H1 (cell line): ENCODE measurements at regions not wholly inside any gene's neighbourhood (a gene's known extent, or its start where the extent isn't known, plus 50 kb on each side); places are given as distances from the start of the nearest gene placed in this dataset.

Experiments
- CTCF ChIA-PET: fragments of 300-600 bp; sonication (Branson Sonifier 250); formaldehyde crosslinking; loops from one replicate; lab custom pipeline; 2021; ENCODE audit not compliant: partially characterized antibody; lab: Charles Lee
- POLR2A ChIA-PET: fragments of 300-600 bp; sonication (Branson Sonifier 250); formaldehyde crosslinking; loops from one replicate; lab custom pipeline; 2021; ENCODE audit warnings: inconsistent platforms; ENCODE audit not compliant: partially characterized antibody; lab: Charles Lee
- DNase-seq, 2 experiments: peaks; one replicate each; pipeline versions ENCODE4 v3.0.0 to v3.0.0-alpha.2; 2010 to 2022; ENCODE audit warnings: low spot score in 2 of 2, low read depth in 1 of 2, mixed read lengths in 1 of 2
- FAIRE-seq: peaks from 2 replicates; lab custom pipeline; 2011; peaks lifted over from hg19 to GRCh38; lab: Jason Lieb, UNC
- H2AFZ ChIP-seq: 2 replicates; pipeline ENCODE4 v1.8.1; 2012; ENCODE audit warnings: low read length, inconsistent platforms
- H2AK5ac ChIP-seq: 2 replicates; pipeline ENCODE4 v1.6.1; 2013; ENCODE audit warnings: low read depth, low read length
- H2BK120ac ChIP-seq: replicated peaks from 2 replicates; pipeline ENCODE3; 2013; ENCODE audit warnings: low read depth, low read length, inconsistent platforms
- H2BK12ac ChIP-seq: 2 replicates; pipeline ENCODE4 v1.6.1; 2013; ENCODE audit warnings: low read depth, low read length
- H2BK15ac ChIP-seq: 2 replicates; pipeline ENCODE4 v1.6.1; 2013; ENCODE audit warnings: low read length
- H2BK20ac ChIP-seq: 2 replicates; pipeline ENCODE4 v1.6.1; 2013; ENCODE audit warnings: low read length
- H2BK5ac ChIP-seq: 2 replicates; pipeline ENCODE4 v1.6.1; 2013; ENCODE audit warnings: low read depth, low read length
- H3K14ac ChIP-seq: 2 replicates; pipeline ENCODE4 v1.6.1; 2013; ENCODE audit warnings: inconsistent platforms; ENCODE audit not compliant: insufficient read length
- H3K18ac ChIP-seq: 2 replicates; pipeline ENCODE4 v1.6.1; 2013; ENCODE audit warnings: low read length; ENCODE audit errors: extremely low read depth
- H3K23ac ChIP-seq: 2 replicates; pipeline ENCODE4 v1.6.1; 2013; ENCODE audit warnings: inconsistent platforms; ENCODE audit not compliant: insufficient read length
- H3K23me2 ChIP-seq: 2 replicates; pipeline ENCODE4 v1.6.1; 2013; ENCODE audit warnings: low read depth, low read length
- H3K27ac ChIP-seq: 2 replicates; pipeline ENCODE4 v1.6.1; 2011; ENCODE audit warnings: low read depth, low read length, inconsistent platforms
- H3K27me3 ChIP-seq, 4 experiments: replicated peaks in 1 of 4; 1 replicate in 1 of 4; 2 replicates in 3 of 4; pipeline versions ENCODE4 v1.6.1 to v1.8.1; 2011 to 2013; ENCODE audit warnings: low read length in 3 of 4, mild to moderate bottlenecking in 3 of 4, inconsistent platforms in 2 of 4, mixed read lengths in 2 of 4, moderate library complexity in 1 of 4; ENCODE audit not compliant: control insufficient read depth in 3 of 4, insufficient read depth in 3 of 4; ENCODE audit errors: extremely low read depth in 1 of 4
- H3K36me3 ChIP-seq, 4 experiments: 2 replicates each; pipeline versions ENCODE4 v1.6.1 to v1.8.1; 2011 to 2013; ENCODE audit warnings: mild to moderate bottlenecking in 4 of 4, low read length in 3 of 4, moderate library complexity in 2 of 4, control low read depth in 1 of 4, inconsistent platforms in 1 of 4; ENCODE audit not compliant: insufficient read depth in 4 of 4, control insufficient read depth in 2 of 4
- H3K4ac ChIP-seq: replicated peaks from 2 replicates; pipeline ENCODE3; 2013; ENCODE audit warnings: low read length, low read depth, mixed read lengths, inconsistent platforms; ENCODE audit not compliant: insufficient read length
- H3K4me1 ChIP-seq, 4 experiments: replicated peaks in 1 of 4; 1 replicate in 1 of 4; 2 replicates in 3 of 4; pipeline versions ENCODE4 v1.6.1 to v1.8.1; 2011 to 2013; ENCODE audit warnings: low read length in 3 of 4, inconsistent platforms in 2 of 4, mixed read lengths in 1 of 4; ENCODE audit not compliant: insufficient read depth in 4 of 4, control insufficient read depth in 3 of 4
- H3K4me2 ChIP-seq, 2 experiments: 2 replicates each; pipeline versions ENCODE4 v1.6.1 to v1.8.1; 2011 to 2013; ENCODE audit warnings: low read depth in 2 of 2, low read length in 2 of 2, control low read depth in 1 of 2, inconsistent platforms in 1 of 2, mild to moderate bottlenecking in 1 of 2; ENCODE audit not compliant: insufficient read depth in 1 of 2
- H3K4me3 ChIP-seq, 4 experiments: fragments of 200-600, 300-600 bp in 1 of 4; sonication (generic), shearing (Covaris generic), sonication (Bioruptor Twin) in 1 of 4; 2 replicates each; pipeline versions ENCODE4 v1.5.1 to v1.8.1; 2011 to 2016; ENCODE audit warnings: low read length in 4 of 4, low read depth in 3 of 4, control low read depth in 2 of 4, inconsistent platforms in 2 of 4, mild to moderate bottlenecking in 2 of 4, mixed read lengths in 1 of 4, moderate library complexity in 1 of 4; ENCODE audit not compliant: insufficient read depth in 2 of 4; ENCODE audit errors: extremely low read depth in 1 of 4
- H3K56ac ChIP-seq: replicated peaks from 2 replicates; pipeline ENCODE3; 2013; ENCODE audit warnings: low read depth, mild to moderate bottlenecking, mixed read lengths, low read length, inconsistent platforms; ENCODE audit not compliant: insufficient read length
- H3K79me1 ChIP-seq: 2 replicates; pipeline ENCODE4 v1.6.1; 2013; ENCODE audit warnings: low read depth, low read length, control low read depth
- H3K79me2 ChIP-seq, 2 experiments: 2 replicates each; pipeline versions ENCODE4 v1.6.1 to v1.8.1; 2012 to 2013; ENCODE audit warnings: low read length in 2 of 2, mild to moderate bottlenecking in 2 of 2, inconsistent platforms in 1 of 2; ENCODE audit not compliant: insufficient read depth in 2 of 2, control insufficient read depth in 1 of 2
- H3K9ac ChIP-seq, 4 experiments: replicated peaks in 1 of 4; 1 replicate in 1 of 4; 2 replicates in 3 of 4; pipeline versions ENCODE4 v1.6.1 to v1.8.1; 2011 to 2013; ENCODE audit warnings: low read depth in 3 of 4, low read length in 3 of 4, control low read depth in 2 of 4, mild to moderate bottlenecking in 2 of 4, moderate library complexity in 2 of 4, inconsistent platforms in 1 of 4; ENCODE audit errors: extremely low read depth in 1 of 4
- H3K9me3 ChIP-seq, 2 experiments: 2 replicates each; pipeline versions ENCODE4 v1.6.1 to v1.8.1; 2012 to 2013; ENCODE audit warnings: mild to moderate bottlenecking in 2 of 2, moderate library complexity in 2 of 2, control low read depth in 1 of 2, inconsistent platforms in 1 of 2, low read depth in 1 of 2, low read length in 1 of 2, mixed read lengths in 1 of 2; ENCODE audit not compliant: insufficient read depth in 2 of 2
- H4K20me1 ChIP-seq, 2 experiments: replicated peaks in 1 of 2; 2 replicates each; pipeline versions ENCODE3 to v1.8.1; 2011 to 2013; ENCODE audit warnings: inconsistent platforms in 2 of 2, low read length in 2 of 2, mild to moderate bottlenecking in 1 of 2; ENCODE audit not compliant: insufficient read depth in 2 of 2, control insufficient read depth in 1 of 2
- H4K5ac ChIP-seq: 2 replicates; pipeline ENCODE4 v1.6.1; 2013; ENCODE audit warnings: low read length, low read depth, mixed read lengths, inconsistent platforms; ENCODE audit not compliant: insufficient read length
- H4K8ac ChIP-seq: 2 replicates; pipeline ENCODE4 v1.8.0; 2013; ENCODE audit warnings: mild to moderate bottlenecking, moderate library complexity, low read length, inconsistent platforms; ENCODE audit not compliant: insufficient read depth; ENCODE audit errors: extremely low read depth
- H4K91ac ChIP-seq: replicated peaks from 2 replicates; pipeline ENCODE3; 2013; ENCODE audit warnings: low read length, mixed read lengths, inconsistent platforms; ENCODE audit not compliant: insufficient read length
- BCL11A ChIP-seq, 2 experiments: IDR thresholded peaks; one replicate each; pipeline ENCODE4 v1.6.1; 2011; ENCODE audit warnings: low read depth in 2 of 2, low read length in 2 of 2, mild to moderate bottlenecking in 2 of 2
- SIX5 ChIP-seq: IDR thresholded peaks from 2 replicates; pipeline ENCODE4 v1.6.1; 2011; ENCODE audit warnings: mild to moderate bottlenecking, low read depth, low read length
- WGBS, 2 experiments: shearing (Covaris generic) in 1 of 2; methylation state at CpG; one replicate each; pipeline versions ENCODE4 v1.1.6 to v1.1.7; 2013 to 2015; ENCODE audit warnings: low lambda C conversion rate in 2 of 2, mixed read lengths in 2 of 2, inconsistent platforms in 1 of 2, low coverage in 1 of 2, missing lambda C conversion rate in 1 of 2; ENCODE audit not compliant: insufficient replicate concordance in 2 of 2, insufficient coverage in 1 of 2, insufficient read length in 1 of 2; ENCODE audit errors: extremely low coverage in 1 of 2, missing lambda C conversion rate in 1 of 2; 5-methylcytosine and 5-hydroxymethylcytosine counted together
- TF ChIP-seq, protein P1 (sequence below): IDR thresholded peaks from 2 replicates; pipeline ENCODE4 v1.6.1; 2011; ENCODE audit warnings: low read length, improper control_type of control experiment
- TF ChIP-seq, protein P2 (sequence below): IDR thresholded peaks from 2 replicates; pipeline ENCODE4 v1.6.1; 2011; ENCODE audit warnings: low read depth, mild to moderate bottlenecking, low read length; ENCODE audit not compliant: insufficient read depth

DNA sequence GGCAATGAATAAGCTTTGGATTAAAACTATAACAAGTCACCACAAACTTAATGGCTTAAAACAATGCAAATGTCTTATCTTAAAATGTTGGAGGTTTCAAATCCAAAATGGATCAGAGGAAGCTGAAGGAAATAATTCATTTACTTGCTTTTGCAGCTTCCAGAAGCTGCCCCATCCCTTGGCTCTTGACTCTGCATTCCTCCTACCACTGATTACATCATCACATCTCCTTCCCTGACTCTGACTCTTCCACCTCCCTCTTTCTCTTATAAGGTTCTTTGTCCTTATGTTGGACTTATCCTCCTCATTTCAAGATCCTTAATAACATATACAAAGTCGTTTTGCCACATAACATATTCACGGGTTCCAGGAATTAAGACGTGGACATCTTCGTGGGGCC, 982.8 kb upstream of the ROBO1 start:
- no peak overlapping the region for H2AK5ac ChIP-seq
- H2AFZ ChIP-seq: no peak overlapping the region; the same call in 1 of the 2 replicates
- no peak overlapping the region for H3K56ac ChIP-seq
- no peak overlapping the region for H3K4me3 ChIP-seq
- no peaks in the 10 kb centered on the region for H3K23me2 ChIP-seq
- H2BK12ac ChIP-seq: no peak overlapping the region
- POLR2A ChIA-PET: no interaction called here
- CTCF ChIA-PET: no interaction called here
- no peak overlapping the region for H2BK15ac ChIP-seq
- no peak overlapping the region for H3K4ac ChIP-seq
- H2BK5ac ChIP-seq: no peak overlapping the region
- 93% methylated on average over 4 of the region's 4 CpGs; no CpG with 5 or more reads in 1 of the 2 experiments for WGBS, 2 experiments
- TF ChIP-seq BCL11A (IDR thresholded peaks at IDR 0.05; ENCODE audit: low read depth in 2 of 2, low read length in 2 of 2): no peak
- TF ChIP-seq, protein P1, sequence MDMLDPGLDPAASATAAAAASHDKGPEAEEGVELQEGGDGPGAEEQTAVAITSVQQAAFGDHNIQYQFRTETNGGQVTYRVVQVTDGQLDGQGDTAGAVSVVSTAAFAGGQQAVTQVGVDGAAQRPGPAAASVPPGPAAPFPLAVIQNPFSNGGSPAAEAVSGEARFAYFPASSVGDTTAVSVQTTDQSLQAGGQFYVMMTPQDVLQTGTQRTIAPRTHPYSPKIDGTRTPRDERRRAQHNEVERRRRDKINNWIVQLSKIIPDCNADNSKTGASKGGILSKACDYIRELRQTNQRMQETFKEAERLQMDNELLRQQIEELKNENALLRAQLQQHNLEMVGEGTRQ: no peak
- TF ChIP-seq, protein P2, sequence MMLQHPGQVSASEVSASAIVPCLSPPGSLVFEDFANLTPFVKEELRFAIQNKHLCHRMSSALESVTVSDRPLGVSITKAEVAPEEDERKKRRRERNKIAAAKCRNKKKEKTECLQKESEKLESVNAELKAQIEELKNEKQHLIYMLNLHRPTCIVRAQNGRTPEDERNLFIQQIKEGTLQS: no peak
- TF ChIP-seq SIX5: no peak
- H3K14ac ChIP-seq: no peak overlapping the region
- no peak overlapping the region for H3K18ac ChIP-seq
- no peak overlapping the region for H3K4me2 ChIP-seq
- H3K27ac ChIP-seq: no peak overlapping the region
- peaks cover 0 to 4% (median 0%) of the 10 kb centered on the region in 4 experiments; a peak in 1 of 7 replicates for H3K4me1 ChIP-seq
- H3K27me3 ChIP-seq: no peaks in the 10 kb centered on the region
- FAIRE-seq (no peak), DNase-seq (no peak)
- H3K36me3 ChIP-seq: no peaks in the 10 kb centered on the region
- no peak overlapping the region for H2BK120ac ChIP-seq
- H4K20me1 ChIP-seq: no peaks in the 10 kb centered on the region
- no peak overlapping the region for H3K23ac ChIP-seq
- no peaks in the 10 kb centered on the region for H3K79me2 ChIP-seq
- H3K9ac ChIP-seq: no peak overlapping the region
- no peak overlapping the region for H4K5ac ChIP-seq
- no peaks in the 10 kb centered on the region for H3K79me1 ChIP-seq
- H4K8ac ChIP-seq: no peak overlapping the region
- no peak overlapping the region for H2BK20ac ChIP-seq
- no peaks in the 10 kb centered on the region for H3K9me3 ChIP-seq
- H4K91ac ChIP-seq: no peak overlapping the region
